ENCODE measurements at regions not wholly inside any gene's neighbourhood (a gene's known extent, or its start where the extent isn't known, plus 50 kb on each side); places are given as distances from the start of the nearest gene placed in this dataset.
A peak's percentile ranks its signal among the peaks of the same experiment; 100 is the strongest.

DNA sequence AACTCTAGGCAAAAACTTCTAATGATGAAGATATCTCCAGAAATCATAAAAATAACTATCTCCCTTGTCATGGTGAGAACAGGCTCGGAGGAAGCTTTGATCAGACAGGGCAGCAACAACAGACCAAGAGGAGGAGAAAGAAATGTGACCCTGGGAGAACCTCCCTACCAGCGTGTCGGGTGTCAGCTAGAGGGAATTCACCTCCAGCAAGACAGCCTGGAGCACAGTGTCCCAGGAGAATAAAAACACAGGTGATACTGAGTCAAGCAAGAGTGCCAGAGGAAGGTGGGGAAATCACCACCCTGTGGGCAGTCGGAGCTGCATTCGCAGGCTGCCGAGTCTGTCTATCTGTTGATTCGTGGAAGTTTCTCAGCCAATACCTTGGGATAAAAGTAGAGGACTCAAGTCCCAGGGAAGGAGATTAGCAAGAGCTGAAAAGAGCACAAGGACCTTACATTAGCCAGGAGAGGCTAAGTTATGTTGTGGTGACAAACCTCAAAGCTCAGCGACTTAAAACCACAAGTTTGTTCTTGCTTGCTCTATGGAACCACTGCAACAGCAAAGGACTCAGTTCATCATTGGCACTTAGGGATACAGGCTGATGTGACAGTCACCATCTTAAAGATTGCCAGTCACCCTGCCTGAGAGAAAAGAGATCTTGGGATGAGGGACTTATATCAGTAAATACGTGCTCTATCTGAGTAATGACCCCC is 598.3 kb downstream of the CCDC171 start:
- no peak overlapping the region for H3K4me3 ChIP-seq (ENCODE audit: low read depth, low read length)
- TF ChIP-seq, protein P1, sequence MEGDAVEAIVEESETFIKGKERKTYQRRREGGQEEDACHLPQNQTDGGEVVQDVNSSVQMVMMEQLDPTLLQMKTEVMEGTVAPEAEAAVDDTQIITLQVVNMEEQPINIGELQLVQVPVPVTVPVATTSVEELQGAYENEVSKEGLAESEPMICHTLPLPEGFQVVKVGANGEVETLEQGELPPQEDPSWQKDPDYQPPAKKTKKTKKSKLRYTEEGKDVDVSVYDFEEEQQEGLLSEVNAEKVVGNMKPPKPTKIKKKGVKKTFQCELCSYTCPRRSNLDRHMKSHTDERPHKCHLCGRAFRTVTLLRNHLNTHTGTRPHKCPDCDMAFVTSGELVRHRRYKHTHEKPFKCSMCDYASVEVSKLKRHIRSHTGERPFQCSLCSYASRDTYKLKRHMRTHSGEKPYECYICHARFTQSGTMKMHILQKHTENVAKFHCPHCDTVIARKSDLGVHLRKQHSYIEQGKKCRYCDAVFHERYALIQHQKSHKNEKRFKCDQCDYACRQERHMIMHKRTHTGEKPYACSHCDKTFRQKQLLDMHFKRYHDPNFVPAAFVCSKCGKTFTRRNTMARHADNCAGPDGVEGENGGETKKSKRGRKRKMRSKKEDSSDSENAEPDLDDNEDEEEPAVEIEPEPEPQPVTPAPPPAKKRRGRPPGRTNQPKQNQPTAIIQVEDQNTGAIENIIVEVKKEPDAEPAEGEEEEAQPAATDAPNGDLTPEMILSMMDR (IDR thresholded peaks at IDR 0.05; ENCODE audit: low read depth, low read length): no peak
- in situ Hi-C loops (cut with HindIII; ENCODE audit: low sequenced_read_pairs): no loop called here
- no peak for DNase-seq (ENCODE audit: low read depth, low spot score)

DNA sequence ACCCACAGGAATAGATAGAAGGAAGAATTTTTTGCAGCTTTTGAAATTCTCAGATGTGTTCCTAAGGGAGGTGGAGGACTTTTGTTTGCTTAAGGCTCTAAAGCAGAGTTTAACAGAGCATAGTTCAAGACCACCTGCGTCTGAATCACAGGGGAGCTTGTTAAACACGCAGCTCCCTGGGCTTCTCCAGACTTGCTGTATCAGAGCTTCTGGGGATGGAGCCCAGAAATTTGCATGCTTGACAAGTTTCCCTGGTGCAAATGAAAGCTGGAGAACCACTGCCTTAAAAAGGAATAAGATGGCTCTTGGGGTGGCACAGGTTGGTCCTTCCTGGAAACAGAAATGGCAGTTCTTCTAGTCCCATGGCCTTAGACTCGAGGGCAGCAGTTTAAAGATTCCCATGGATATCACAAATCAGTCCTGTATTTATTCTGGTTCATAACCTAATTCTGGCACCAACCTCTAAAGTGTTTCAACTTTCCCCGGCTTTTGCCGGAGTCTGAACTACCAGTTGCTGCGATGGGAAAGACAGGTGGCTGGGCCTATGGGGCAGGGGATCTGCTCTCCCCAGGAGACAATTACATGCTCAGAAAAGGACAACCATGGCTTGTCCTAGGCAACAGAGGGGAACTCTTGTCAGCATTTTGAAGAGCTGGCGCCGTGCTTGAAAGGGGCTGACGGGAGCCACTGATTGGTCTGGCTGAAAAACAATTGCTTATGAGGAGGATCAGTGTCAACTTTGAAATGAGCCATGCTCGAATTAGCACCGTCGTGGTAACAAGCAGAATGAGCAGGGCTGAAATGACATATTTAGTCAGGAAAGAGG is 599.6 kb downstream of the CCDC171 start:
- no peak for DNase-seq (ENCODE audit: low read depth, low spot score)
- TF ChIP-seq, protein P1 (IDR thresholded peaks at IDR 0.05; ENCODE audit: low read depth, low read length): no peak
- H3K4me3 ChIP-seq (ENCODE audit: low read depth, low read length): no peak overlapping the region
- in situ Hi-C loops (cut with HindIII; ENCODE audit: low sequenced_read_pairs): no loop called here

DNA sequence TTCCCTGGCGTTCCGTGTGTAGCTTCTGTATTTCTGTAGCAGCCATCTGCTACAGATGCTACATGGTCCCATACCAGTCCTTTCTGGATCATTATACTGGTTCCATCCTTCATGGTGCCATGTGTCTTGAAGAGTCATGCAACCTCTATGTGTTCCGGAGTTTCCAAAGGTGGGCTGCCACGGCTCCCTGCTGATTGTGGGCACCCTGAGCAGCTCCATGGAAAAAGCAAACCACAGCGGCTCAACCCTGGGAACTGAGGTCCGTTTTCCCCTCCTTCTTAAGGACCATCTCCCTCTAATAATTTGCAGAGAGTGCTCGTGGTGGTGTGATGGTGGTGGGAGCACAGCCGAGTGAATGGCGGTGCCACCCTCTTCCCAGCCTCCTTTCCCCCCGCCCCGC is 600.4 kb downstream of the CCDC171 start:
- in situ Hi-C loops (cut with HindIII; ENCODE audit: low sequenced_read_pairs): no loop called here
- no peak for DNase-seq (ENCODE audit: low read depth, low spot score)
- no peak overlapping the region for H3K4me3 ChIP-seq (ENCODE audit: low read depth, low read length)
- TF ChIP-seq, protein P1 (IDR thresholded peaks at IDR 0.05; ENCODE audit: low read depth, low read length): no peak

DNA sequence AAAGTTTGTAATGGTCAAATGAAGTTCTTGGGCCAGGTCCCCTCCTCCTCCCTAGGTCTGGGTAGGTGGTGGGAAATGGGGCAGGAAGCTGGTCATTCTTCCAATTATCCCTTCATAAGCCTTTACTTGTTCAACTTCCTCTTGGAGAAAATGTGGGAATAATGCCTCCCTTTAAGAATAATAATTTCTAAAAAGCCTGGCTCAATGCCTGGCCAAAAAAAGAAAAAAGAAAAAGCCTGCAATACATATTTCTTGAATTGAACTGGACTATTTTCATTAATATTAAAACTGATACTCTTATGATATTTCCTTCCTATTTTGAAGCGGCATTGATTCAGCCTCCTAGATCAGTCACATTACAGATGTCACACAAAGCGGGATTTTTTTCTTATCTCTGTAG is 600.9 kb downstream of the CCDC171 start:
- TF ChIP-seq, protein P1 (IDR thresholded peaks at IDR 0.05; ENCODE audit: low read depth, low read length): no peak
- no peak overlapping the region for H3K4me3 ChIP-seq (ENCODE audit: low read depth, low read length)
- in situ Hi-C loops (cut with HindIII; ENCODE audit: low sequenced_read_pairs): no loop called here
- no peak for DNase-seq (ENCODE audit: low read depth, low spot score)

DNA sequence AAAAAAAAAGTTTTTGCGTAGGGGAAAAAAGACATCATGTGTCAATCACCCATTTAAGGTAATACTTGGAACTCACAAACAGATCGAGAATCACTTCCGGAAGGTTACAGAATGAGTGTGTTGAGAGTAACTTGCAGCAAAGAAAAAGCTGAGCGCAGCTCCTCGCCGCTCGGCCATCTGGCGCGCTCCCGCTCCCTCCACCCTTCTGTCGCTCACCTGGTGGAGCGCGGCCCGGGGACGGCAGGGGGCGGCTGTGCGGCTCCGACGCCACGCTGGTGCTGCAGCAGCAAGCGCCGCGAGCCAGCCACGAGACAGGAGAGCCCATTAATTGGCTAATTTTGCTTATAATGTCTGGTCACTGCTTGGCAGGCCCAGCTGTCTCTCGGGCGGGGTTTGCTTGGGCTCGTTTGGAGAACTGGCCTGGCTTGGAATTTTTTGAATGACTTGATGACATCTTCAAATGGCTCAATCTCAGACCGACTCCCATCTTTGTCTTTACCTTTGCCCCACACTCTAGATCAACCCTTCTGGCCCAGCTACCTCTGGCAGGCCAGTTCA is 601.8 kb downstream of the CCDC171 start:
- TF ChIP-seq, protein P1 (IDR thresholded peaks at IDR 0.05; ENCODE audit: low read depth, low read length): peak; percentile 44
- no peak overlapping the region for H3K4me3 ChIP-seq (ENCODE audit: low read depth, low read length)
- in situ Hi-C loops (cut with HindIII; ENCODE audit: low sequenced_read_pairs): no loop called here
- no peak for DNase-seq (ENCODE audit: low read depth, low spot score)

DNA sequence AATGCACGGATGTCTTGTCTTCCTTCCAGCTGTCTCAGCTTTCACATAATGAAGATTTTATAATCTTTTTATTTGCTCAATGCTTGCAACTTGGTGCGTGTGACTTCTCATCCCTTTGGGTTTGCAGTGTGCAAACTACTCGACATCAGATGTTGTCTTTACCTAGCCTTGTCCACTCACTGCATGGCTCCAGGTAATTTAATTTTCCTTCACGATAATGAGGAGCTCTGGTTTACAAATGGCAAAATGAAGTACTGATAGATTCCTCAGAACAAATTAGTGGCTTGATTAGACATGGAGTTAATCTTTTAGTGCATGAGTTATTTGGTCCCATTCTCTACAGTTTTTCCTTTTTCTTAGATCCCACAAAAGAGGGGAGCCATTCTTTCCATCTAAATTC is 603.0 kb downstream of the CCDC171 start:
- H3K4me3 ChIP-seq (ENCODE audit: low read depth, low read length): no peak overlapping the region
- DNase-seq (ENCODE audit: low read depth, low spot score): no peak
- in situ Hi-C loops (cut with HindIII; ENCODE audit: low sequenced_read_pairs): no loop called here
- TF ChIP-seq, protein P1 (IDR thresholded peaks at IDR 0.05; ENCODE audit: low read depth, low read length): no peak

All from astrocyte of the spinal cord (primary cell).